OCI-LY7 (cell line): ENCODE measurements at regions not wholly inside any gene's neighbourhood (a gene's known extent, or its start where the extent isn't known, plus 50 kb on each side); places are given as distances from the start of the nearest gene placed in this dataset.

Experiments
- BruUV-seq: library from RNA; stranded (reverse); fragments of 400-500 nt; replicated peaks from 2 replicates; lab custom pipeline; 2021; lab: Mats Ljungman, UMichigan
- CTCF ChIA-PET: fragments of 300-600 bp; sonication (Branson Sonifier 250); formaldehyde crosslinking; loops from one replicate; lab custom pipeline; 2022; ENCODE audit warnings: antibody characterized with exemption; ENCODE audit not compliant: unreplicated experiment; lab: Charles Lee
- POLR2A ChIA-PET: fragments of 300-600 bp; sonication (Branson Sonifier 250); formaldehyde crosslinking; loops from one replicate; lab custom pipeline; 2022; ENCODE audit warnings: antibody characterized with exemption; lab: Charles Lee
- DNase-seq: peaks from one replicate; pipeline ENCODE4 v3.0.0-alpha.2; 2015; ENCODE audit warnings: low spot score
- H2AFZ ChIP-seq: fragments of 200-600 bp; sonication (generic), shearing (Covaris generic); 2 replicates; pipeline ENCODE4 v1.6.1; 2014; ENCODE audit warnings: mild to moderate bottlenecking, antibody characterized with exemption, low read length, moderate library complexity
- H3K27ac ChIP-seq: fragments of 200-600 bp; sonication (generic); 2 replicates; pipeline ENCODE4 v1.5.1; 2014; ENCODE audit warnings: mixed run types, low read depth, mild to moderate bottlenecking, moderate library complexity, low read length, inconsistent platforms; ENCODE audit not compliant: poor library complexity, severe bottlenecking
- H3K36me3 ChIP-seq: fragments of 200-600 bp; sonication (generic); 2 replicates; pipeline ENCODE4 v1.6.1; 2014; ENCODE audit warnings: mild to moderate bottlenecking, antibody characterized with exemption, low read length, moderate library complexity, mixed read lengths; ENCODE audit not compliant: insufficient read depth
- H3K4me1 ChIP-seq: fragments of 200-600 bp; sonication (generic); 2 replicates; pipeline ENCODE4 v1.5.1; 2014; ENCODE audit warnings: mild to moderate bottlenecking, low read length; ENCODE audit not compliant: insufficient read depth, poor library complexity, severe bottlenecking
- H3K4me2 ChIP-seq: fragments of 200-600 bp; sonication (generic); 2 replicates; pipeline ENCODE4 v1.6.1; 2014; ENCODE audit warnings: mild to moderate bottlenecking, low read length
- H3K4me3 ChIP-seq: fragments of 200-600 bp; sonication (generic); 2 replicates; pipeline ENCODE4 v1.5.1; 2014; ENCODE audit warnings: mild to moderate bottlenecking, low read depth, low read length; ENCODE audit not compliant: poor library complexity, severe bottlenecking
- H3K79me2 ChIP-seq: fragments of 200-600 bp; sonication (generic); 2 replicates; pipeline ENCODE4 v1.6.1; 2016; ENCODE audit warnings: low read depth, mild to moderate bottlenecking, low read length, moderate library complexity, mixed read lengths; ENCODE audit not compliant: insufficient read depth
- H3K9me2 ChIP-seq: fragments of 200-600 bp; sonication (generic); 2 replicates; pipeline ENCODE4 v1.6.1; 2016; ENCODE audit warnings: mild to moderate bottlenecking, low read length, mixed read lengths; ENCODE audit not compliant: insufficient read depth
- H3K9me3 ChIP-seq: fragments of 200-600 bp; sonication (generic); 2 replicates; pipeline ENCODE4 v1.6.1; 2014; ENCODE audit warnings: mild to moderate bottlenecking, mixed run types, low read length, mixed read lengths
- H4K20me1 ChIP-seq: fragments of 200-600 bp; sonication (generic); 2 replicates; pipeline ENCODE4 v1.6.1; 2014; ENCODE audit warnings: mild to moderate bottlenecking, antibody characterized with exemption, low read length, moderate library complexity, mixed read lengths; ENCODE audit not compliant: insufficient read depth
- CTCF ChIP-seq: fragments of 200-600 bp; sonication (generic); conservative IDR thresholded peaks from 2 replicates; pipeline ENCODE4 v1.5.1; 2014; ENCODE audit warnings: mild to moderate bottlenecking, antibody characterized with exemption, low read length, moderate library complexity, mixed read lengths
- EZH2phosphoT487 ChIP-seq: fragments of 200-600 bp; sonication (generic); IDR thresholded peaks from 2 replicates; pipeline ENCODE4 v1.6.1; 2018; ENCODE audit warnings: low read depth, borderline replicate concordance, mild to moderate bottlenecking, mixed run types, antibody characterized with exemption, low read length, moderate library complexity, mixed read lengths
- intact Hi-C: fragments of 100-400 bp; cut with micrococcal nuclease; formaldehyde crosslinking; loops from one replicate; pipeline ENCODE4 v1.10.0; 2022; ENCODE audit not compliant: unreplicated experiment

GRCh38 chrX:46029777-46030176, 515.4 kb downstream of the ZNF674 start:
- Histone ChIP-seq H3K36me3 (no peaks in the 10 kb centered on the region), H3K9me3 (no peaks in the 10 kb centered on the region), H3K4me2 (no peak overlapping the region), H4K20me1 (no peaks in the 10 kb centered on the region), H3K4me3 (no peak overlapping the region), H3K27ac (no peak overlapping the region), H2AFZ (no peak overlapping the region), H3K4me1 (no peaks in the 10 kb centered on the region), H3K9me2 (no peaks in the 10 kb centered on the region), H3K79me2 (no peaks in the 10 kb centered on the region)
- POLR2A ChIA-PET, result no interaction called here
- no peak for DNase-seq
- CTCF ChIA-PET, result no interaction called here
- intact Hi-C loops, result no loop called here
- BruUV-seq, result no TSS peak
- no peak for TF ChIP-seq EZH2phosphoT487
- TF ChIP-seq CTCF, result no peak

- no TSS peak for BruUV-seq
- DNase-seq, result no peak
- POLR2A ChIA-PET, result no interaction called here
Observed at GRCh38 chrX:46016296-46016695, 528.9 kb downstream of the ZNF674 start.

DNA sequence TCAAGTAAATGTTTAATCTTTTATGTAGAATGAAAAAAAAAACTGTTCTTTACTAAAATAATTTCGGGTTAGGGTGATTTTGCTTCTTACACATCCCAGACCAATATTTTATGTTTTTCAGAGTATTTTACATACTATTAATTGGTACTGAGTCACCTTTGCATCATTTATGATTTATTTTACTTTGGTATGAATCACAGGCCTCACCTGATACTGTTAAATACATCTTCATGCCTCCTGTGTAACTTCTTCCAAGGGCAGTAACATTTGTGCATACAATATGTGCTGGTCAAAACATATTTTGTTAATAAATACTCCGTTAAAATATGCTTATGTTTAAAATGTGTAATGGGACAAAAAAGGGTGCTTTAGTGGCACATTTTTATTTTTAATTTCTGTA, 529.6 kb downstream of the ZNF674 start:
- no peak for DNase-seq
- no peak for TF ChIP-seq EZH2phosphoT487
- no peak for TF ChIP-seq CTCF
- Histone ChIP-seq H3K4me1 (no peaks in the 10 kb centered on the region), H3K4me3 (no peak overlapping the region), H3K4me2 (no peak overlapping the region), H2AFZ (no peak overlapping the region), H3K9me3 (no peaks in the 10 kb centered on the region), H3K79me2 (no peaks in the 10 kb centered on the region), H3K36me3 (no peaks in the 10 kb centered on the region), H3K9me2 (no peaks in the 10 kb centered on the region), H3K27ac (no peak overlapping the region), H4K20me1 (no peaks in the 10 kb centered on the region)
- ChIA-PET CTCF (no interaction called here), POLR2A (no interaction called here)
- no TSS peak for BruUV-seq
- intact Hi-C loops, result no loop called here

More at GRCh38 chrX:46016296-46016695, 528.9 kb downstream of the ZNF674 start:
- H3K36me3 ChIP-seq, result no peaks in the 10 kb centered on the region
- intact Hi-C loops, result no loop called here
- H3K27ac ChIP-seq, result no peak overlapping the region
- CTCF ChIA-PET, result no interaction called here
- no peaks in the 10 kb centered on the region for H3K79me2 ChIP-seq
- no peak overlapping the region for H2AFZ ChIP-seq
- no peak for TF ChIP-seq CTCF
- no peak for TF ChIP-seq EZH2phosphoT487
- H3K9me2 ChIP-seq, result no peaks in the 10 kb centered on the region
- H3K9me3 ChIP-seq, result no peaks in the 10 kb centered on the region
- no peak overlapping the region for H3K4me3 ChIP-seq
- H4K20me1 ChIP-seq, result no peaks in the 10 kb centered on the region
- no peak overlapping the region for H3K4me2 ChIP-seq
- H3K4me1 ChIP-seq, result no peaks in the 10 kb centered on the region
